ENCODE measurements at regions not wholly inside any gene's neighbourhood (a gene's known extent, or its start where the extent isn't known, plus 50 kb on each side); places are given as distances from the start of the nearest gene placed in this dataset.

DNA sequence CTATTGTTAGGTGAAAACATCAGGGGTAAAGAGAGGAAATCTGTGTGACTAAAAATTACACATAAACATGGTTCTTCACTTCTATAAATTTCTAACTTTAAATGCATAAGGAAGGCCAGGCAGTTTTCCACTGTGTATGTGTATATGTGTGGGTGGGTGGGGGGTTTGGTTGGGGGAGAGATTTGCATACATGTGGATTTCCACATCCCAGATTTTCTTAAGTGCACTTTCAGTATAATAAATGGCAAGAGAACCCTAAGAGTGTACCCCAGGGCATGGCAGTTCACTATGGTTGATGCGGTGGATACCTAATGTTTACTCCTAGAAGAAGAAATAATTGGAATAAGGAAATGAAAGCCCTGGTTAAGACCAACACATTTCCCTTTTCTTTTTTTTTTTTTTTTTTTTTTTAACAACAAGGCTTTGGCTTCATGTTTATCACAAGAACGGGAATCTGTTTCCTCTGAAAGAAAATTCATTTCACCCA is 451.8 kb upstream of the CCL2 start:
- Histone ChIP-seq H3K9ac (replicated peaks; ENCODE audit: extremely low read depth, insufficient read depth, low read length) (no peak overlapping the region), H2AFZ (ENCODE audit: low read depth, low read length) (no peak overlapping the region), H4K20me1 (replicated peaks; ENCODE audit: control insufficient read depth, extremely low read depth, insufficient read depth, low read length) (no peaks in the 10 kb centered on the region), H3K27ac (ENCODE audit: insufficient read depth, low read depth, low read length) (no peak overlapping the region), H3K9me3 (replicated peaks; ENCODE audit: control insufficient read depth, insufficient read depth, low read length) (no peaks in the 10 kb centered on the region), H3K4me3 (replicated peaks in 1 of 3; ENCODE audit: insufficient read depth in 1 of 3, low read depth in 1 of 3, low read length in 3 of 3) (no peak overlapping the region), H3K36me3 (ENCODE audit: control insufficient read depth in 2 of 2, extremely low read depth in 1 of 2, insufficient read depth in 2 of 2, low read length in 2 of 2) (no peaks in the 10 kb centered on the region), H3K4me1 (ENCODE audit: control insufficient read depth, extremely low read depth, insufficient read depth, low read length) (no peaks in the 10 kb centered on the region), H3K4me2 (ENCODE audit: insufficient read depth, low read length) (no peak overlapping the region), H3K27me3 (ENCODE audit: control insufficient read depth in 2 of 2, insufficient read depth in 2 of 2, low read length in 2 of 2) (no peaks in the 10 kb centered on the region), H3K79me2 (ENCODE audit: control insufficient read depth, insufficient read depth, low read length) (no peaks in the 10 kb centered on the region), H3K9me1 (replicated peaks; ENCODE audit: control insufficient read depth, extremely low read depth, insufficient read depth, low read length) (no peaks in the 10 kb centered on the region)
- DNase-seq (ENCODE audit: low read depth, low spot score) (no peak), FAIRE-seq (no peak)
- POLR2A ChIA-PET: no interaction called here
- no TSS peak for BruUV-seq (replicated peaks)
- dilution Hi-C loops (cut with MboI; ENCODE audit: extremely low pct_ligation_motif_present, low sequenced_read_pairs): no loop called here
- TF ChIP-seq MYC (IDR thresholded peaks at IDR 0.05; ENCODE audit: low read depth, low read length): no peak
- TF ChIP-seq POLR2AphosphoS5 (IDR thresholded peaks at IDR 0.05; ENCODE audit: insufficient read depth, low read depth, low read length): no peak
- no peak for TF ChIP-seq EZH2 (IDR thresholded peaks at IDR 0.05; ENCODE audit: borderline replicate concordance, low read depth, low read length, severe bottlenecking)
- no peak for TF ChIP-seq JUN (IDR thresholded peaks at IDR 0.05; ENCODE audit: borderline replicate concordance, insufficient read depth, insufficient read length, low read depth)
- TF ChIP-seq GATA2 (IDR thresholded peaks at IDR 0.05; ENCODE audit: insufficient read depth, insufficient read length, low read depth, low read length): no peak
- TF ChIP-seq, protein P1, sequence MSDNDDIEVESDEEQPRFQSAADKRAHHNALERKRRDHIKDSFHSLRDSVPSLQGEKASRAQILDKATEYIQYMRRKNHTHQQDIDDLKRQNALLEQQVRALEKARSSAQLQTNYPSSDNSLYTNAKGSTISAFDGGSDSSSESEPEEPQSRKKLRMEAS (IDR thresholded peaks at IDR 0.05; ENCODE audit: insufficient read depth, insufficient read length): no peak
- no peak for TF ChIP-seq POLR2A (IDR thresholded peaks at IDR 0.05; ENCODE audit: low read depth, low read length)
- TF ChIP-seq CTCF (IDR thresholded peaks at IDR 0.05; ENCODE audit: extremely low read depth in 1 of 2, insufficient read depth in 1 of 2, low read depth in 1 of 2, low read length in 2 of 2): no peak
- no peak for TF ChIP-seq FOS (IDR thresholded peaks at IDR 0.05; ENCODE audit: borderline replicate concordance, insufficient read depth, low read length)
- CTCF ChIA-PET: no interaction called here
- intact Hi-C loops (cut with micrococcal nuclease): no loop called here

All from endothelial cell of umbilical vein (primary cell).